Smooth muscle cell (in vitro differentiated cells): ENCODE measurements at regions not wholly inside any gene's neighbourhood (a gene's known extent, or its start where the extent isn't known, plus 50 kb on each side); places are given as distances from the start of the nearest gene placed in this dataset.

Source experiments
- DNase-seq: peaks from one replicate; lab custom pipeline; 2025; ENCODE audit not compliant: unreplicated experiment; lab: John Stamatoyannopoulos, UW
- H2AFZ ChIP-seq: fragments of 200-600 bp; sonication (generic); 2 replicates; pipeline ENCODE4 v1.6.0; 2016; ENCODE audit warnings: antibody characterized with exemption, low read depth, mild to moderate bottlenecking
- H3F3A ChIP-seq: fragments of 200-600 bp; sonication (generic); 2 replicates; pipeline ENCODE4 v1.6.0; 2017; ENCODE audit warnings: antibody characterized with exemption, low read depth
- H3K27ac ChIP-seq: fragments of 200-600 bp; sonication (generic); 2 replicates; pipeline ENCODE4 v1.5.1; 2016; ENCODE audit warnings: low read depth, mild to moderate bottlenecking
- H3K27me3 ChIP-seq: fragments of 200-600 bp; sonication (generic); 2 replicates; pipeline ENCODE4 v1.6.1; 2016; ENCODE audit warnings: low read depth, mild to moderate bottlenecking
- H3K36me3 ChIP-seq: fragments of 200-600 bp; sonication (generic); 2 replicates; pipeline ENCODE4 v1.5.1; 2016; ENCODE audit warnings: low read depth
- H3K4me1 ChIP-seq: fragments of 200-600 bp; sonication (generic); 2 replicates; pipeline ENCODE4 v1.5.1; 2016; ENCODE audit warnings: low read depth
- H3K4me2 ChIP-seq: fragments of 200-600 bp; sonication (generic); 2 replicates; pipeline ENCODE4 v1.6.0; 2016; ENCODE audit warnings: mild to moderate bottlenecking
- H3K4me3 ChIP-seq: fragments of 200-600 bp; sonication (generic); 2 replicates; pipeline ENCODE4 v1.5.1; 2016; ENCODE audit warnings: mild to moderate bottlenecking
- H3K79me2 ChIP-seq: fragments of 200-600 bp; sonication (generic); 2 replicates; pipeline ENCODE4 v1.6.0; 2016; ENCODE audit warnings: low read depth, mild to moderate bottlenecking
- H3K9ac ChIP-seq: fragments of 200-600 bp; sonication (generic); 2 replicates; pipeline ENCODE4 v1.6.0; 2016; ENCODE audit warnings: low read depth
- H3K9me3 ChIP-seq: fragments of 200-600 bp; sonication (generic); replicated peaks from 2 replicates; pipeline ENCODE4 v1.5.1; 2016; ENCODE audit warnings: low read depth
- H4K20me1 ChIP-seq: fragments of 200-600 bp; sonication (generic); 2 replicates; pipeline ENCODE4 v1.6.0; 2016; ENCODE audit warnings: low read depth
- WGBS: methylation state at CpG from one replicate; pipeline ENCODE4 v1.1.7; 2016; ENCODE audit warnings: low lambda C conversion rate; 5-methylcytosine and 5-hydroxymethylcytosine counted together
- TF ChIP-seq, protein P1 (sequence below): fragments of 200-600 bp; sonication (generic); IDR thresholded peaks from 2 replicates; pipeline ENCODE4 v1.5.1; 2017; ENCODE audit warnings: borderline replicate concordance, mild to moderate bottlenecking, antibody characterized with exemption; ENCODE audit not compliant: insufficient read depth, poor library complexity, severe bottlenecking

GRCh38 chr4:60812811-60813210 lies 387.3 kb upstream of the ADGRL3 start:
- TF ChIP-seq, protein P1, sequence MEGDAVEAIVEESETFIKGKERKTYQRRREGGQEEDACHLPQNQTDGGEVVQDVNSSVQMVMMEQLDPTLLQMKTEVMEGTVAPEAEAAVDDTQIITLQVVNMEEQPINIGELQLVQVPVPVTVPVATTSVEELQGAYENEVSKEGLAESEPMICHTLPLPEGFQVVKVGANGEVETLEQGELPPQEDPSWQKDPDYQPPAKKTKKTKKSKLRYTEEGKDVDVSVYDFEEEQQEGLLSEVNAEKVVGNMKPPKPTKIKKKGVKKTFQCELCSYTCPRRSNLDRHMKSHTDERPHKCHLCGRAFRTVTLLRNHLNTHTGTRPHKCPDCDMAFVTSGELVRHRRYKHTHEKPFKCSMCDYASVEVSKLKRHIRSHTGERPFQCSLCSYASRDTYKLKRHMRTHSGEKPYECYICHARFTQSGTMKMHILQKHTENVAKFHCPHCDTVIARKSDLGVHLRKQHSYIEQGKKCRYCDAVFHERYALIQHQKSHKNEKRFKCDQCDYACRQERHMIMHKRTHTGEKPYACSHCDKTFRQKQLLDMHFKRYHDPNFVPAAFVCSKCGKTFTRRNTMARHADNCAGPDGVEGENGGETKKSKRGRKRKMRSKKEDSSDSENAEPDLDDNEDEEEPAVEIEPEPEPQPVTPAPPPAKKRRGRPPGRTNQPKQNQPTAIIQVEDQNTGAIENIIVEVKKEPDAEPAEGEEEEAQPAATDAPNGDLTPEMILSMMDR, result no peak

GRCh38 chr4:60814549-60814948 lies 385.6 kb upstream of the ADGRL3 start:
- H3K27ac ChIP-seq, result no peak overlapping the region
- no peak overlapping the region for H3K9ac ChIP-seq
- H3F3A ChIP-seq, result no peaks in the 10 kb centered on the region
- H4K20me1 ChIP-seq, result no peaks in the 10 kb centered on the region
- H3K79me2 ChIP-seq, result no peaks in the 10 kb centered on the region
- no peak overlapping the region for H2AFZ ChIP-seq
- DNase-seq, result no peak
- TF ChIP-seq, protein P1, result no peak
- no peaks in the 10 kb centered on the region for H3K9me3 ChIP-seq
- 88% methylated on average over 4 of the region's 4 CpGs for WGBS
- no peak overlapping the region for H3K4me3 ChIP-seq
- no peaks in the 10 kb centered on the region for H3K36me3 ChIP-seq
- H3K4me1 ChIP-seq, result no peaks in the 10 kb centered on the region
- no peak overlapping the region for H3K4me2 ChIP-seq
- H3K27me3 ChIP-seq, result no peaks in the 10 kb centered on the region

More at GRCh38 chr4:60812811-60813210, 387.3 kb upstream of the ADGRL3 start:
- Histone ChIP-seq H2AFZ (no peak overlapping the region), H3K36me3 (no peaks in the 10 kb centered on the region), H3K27me3 (no peaks in the 10 kb centered on the region), H4K20me1 (no peaks in the 10 kb centered on the region), H3K4me2 (no peak overlapping the region), H3F3A (no peaks in the 10 kb centered on the region), H3K27ac (no peak overlapping the region), H3K4me1 (no peaks in the 10 kb centered on the region), H3K4me3 (no peak overlapping the region), H3K79me2 (no peaks in the 10 kb centered on the region), H3K9ac (no peak overlapping the region), H3K9me3 (no peaks in the 10 kb centered on the region)
- DNase-seq, result no peak
- WGBS, result 93% methylated on average over 1 of the region's 1 CpG

- H3K27ac ChIP-seq, result no peak overlapping the region
- 88% methylated on average over 1 of the region's 1 CpG for WGBS
- H3K9me3 ChIP-seq, result no peaks in the 10 kb centered on the region
- H2AFZ ChIP-seq, result no peak overlapping the region
- no peaks in the 10 kb centered on the region for H3K27me3 ChIP-seq
- H3K4me1 ChIP-seq, result no peaks in the 10 kb centered on the region
- H3K79me2 ChIP-seq, result no peaks in the 10 kb centered on the region
- H3K36me3 ChIP-seq, result no peaks in the 10 kb centered on the region
- no peak overlapping the region for H3K9ac ChIP-seq
- no peak for DNase-seq
- no peak overlapping the region for H3K4me3 ChIP-seq
- no peak overlapping the region for H3K4me2 ChIP-seq
- H4K20me1 ChIP-seq, result no peaks in the 10 kb centered on the region
- TF ChIP-seq, protein P1, result no peak
- no peaks in the 10 kb centered on the region for H3F3A ChIP-seq
Measured at GRCh38 chr4:60817609-60818008, 382.5 kb upstream of the ADGRL3 start.

- WGBS, result 73% methylated on average over 2 of the region's 2 CpGs
- no peaks in the 10 kb centered on the region for H3K36me3 ChIP-seq
Measured at GRCh38 chr4:60822986-60823385, 377.1 kb upstream of the ADGRL3 start.

More at GRCh38 chr4:60822986-60823385, 377.1 kb upstream of the ADGRL3 start:
- Histone ChIP-seq H3F3A (no peaks in the 10 kb centered on the region), H3K79me2 (no peaks in the 10 kb centered on the region), H3K4me3 (no peak overlapping the region), H3K27ac (no peak overlapping the region), H3K4me1 (no peaks in the 10 kb centered on the region), H3K9me3 (no peaks in the 10 kb centered on the region), H3K9ac (no peak overlapping the region), H3K4me2 (no peak overlapping the region), H2AFZ (no peak overlapping the region), H3K27me3 (no peaks in the 10 kb centered on the region), H4K20me1 (no peaks in the 10 kb centered on the region)
- no peak for DNase-seq
- TF ChIP-seq, protein P1, result no peak
